GM12874 (cell line): ENCODE measurements at regions not wholly inside any gene's neighbourhood (a gene's known extent, or its start where the extent isn't known, plus 50 kb on each side); places are given as distances from the start of the nearest gene placed in this dataset.

Experiments used
- TF ChIP-seq, protein P1 (sequence below): IDR thresholded peaks from 2 replicates; pipeline ENCODE4 v1.5.1; 2011; ENCODE audit warnings: low read depth, mild to moderate bottlenecking, control low read depth, low read length, moderate library complexity; ENCODE audit not compliant: insufficient read depth

- TF ChIP-seq, protein P1, sequence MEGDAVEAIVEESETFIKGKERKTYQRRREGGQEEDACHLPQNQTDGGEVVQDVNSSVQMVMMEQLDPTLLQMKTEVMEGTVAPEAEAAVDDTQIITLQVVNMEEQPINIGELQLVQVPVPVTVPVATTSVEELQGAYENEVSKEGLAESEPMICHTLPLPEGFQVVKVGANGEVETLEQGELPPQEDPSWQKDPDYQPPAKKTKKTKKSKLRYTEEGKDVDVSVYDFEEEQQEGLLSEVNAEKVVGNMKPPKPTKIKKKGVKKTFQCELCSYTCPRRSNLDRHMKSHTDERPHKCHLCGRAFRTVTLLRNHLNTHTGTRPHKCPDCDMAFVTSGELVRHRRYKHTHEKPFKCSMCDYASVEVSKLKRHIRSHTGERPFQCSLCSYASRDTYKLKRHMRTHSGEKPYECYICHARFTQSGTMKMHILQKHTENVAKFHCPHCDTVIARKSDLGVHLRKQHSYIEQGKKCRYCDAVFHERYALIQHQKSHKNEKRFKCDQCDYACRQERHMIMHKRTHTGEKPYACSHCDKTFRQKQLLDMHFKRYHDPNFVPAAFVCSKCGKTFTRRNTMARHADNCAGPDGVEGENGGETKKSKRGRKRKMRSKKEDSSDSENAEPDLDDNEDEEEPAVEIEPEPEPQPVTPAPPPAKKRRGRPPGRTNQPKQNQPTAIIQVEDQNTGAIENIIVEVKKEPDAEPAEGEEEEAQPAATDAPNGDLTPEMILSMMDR = no peak
Observed at GRCh38 chrX:55379396-55379795, 72.5 kb upstream of the MAGEH1 start.

DNA sequence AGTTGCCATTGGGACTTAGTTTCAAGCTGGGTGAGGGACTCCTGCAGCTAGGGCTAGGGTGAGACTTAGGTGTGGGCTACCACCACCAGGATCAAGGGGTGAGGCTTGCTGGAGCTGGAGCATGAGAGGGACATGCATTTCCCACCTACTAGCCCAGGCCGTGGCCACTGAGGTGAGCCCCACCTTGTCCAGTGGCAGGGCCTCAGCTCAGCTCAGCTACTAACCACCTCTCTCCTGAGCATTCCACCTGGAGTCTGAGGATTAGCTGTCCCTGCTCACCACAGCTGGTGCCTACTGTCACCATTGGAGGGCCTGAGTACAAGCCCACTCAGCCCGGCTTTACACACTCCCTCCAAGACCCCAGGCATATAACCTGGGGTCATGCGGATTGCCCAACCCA lies 62.6 kb upstream of the MAGEH1 start:
- TF ChIP-seq, protein P1 = no peak
